ENCODE measurements at regions not wholly inside any gene's neighbourhood (a gene's known extent, or its start where the extent isn't known, plus 50 kb on each side); places are given as distances from the start of the nearest gene placed in this dataset.

GRCh38 chr22:48589901-48590300 lies 1237.8 kb downstream of the BRD1 start:
- DNase-seq (ENCODE audit: low read depth): no peak
- TF ChIP-seq, protein P1, sequence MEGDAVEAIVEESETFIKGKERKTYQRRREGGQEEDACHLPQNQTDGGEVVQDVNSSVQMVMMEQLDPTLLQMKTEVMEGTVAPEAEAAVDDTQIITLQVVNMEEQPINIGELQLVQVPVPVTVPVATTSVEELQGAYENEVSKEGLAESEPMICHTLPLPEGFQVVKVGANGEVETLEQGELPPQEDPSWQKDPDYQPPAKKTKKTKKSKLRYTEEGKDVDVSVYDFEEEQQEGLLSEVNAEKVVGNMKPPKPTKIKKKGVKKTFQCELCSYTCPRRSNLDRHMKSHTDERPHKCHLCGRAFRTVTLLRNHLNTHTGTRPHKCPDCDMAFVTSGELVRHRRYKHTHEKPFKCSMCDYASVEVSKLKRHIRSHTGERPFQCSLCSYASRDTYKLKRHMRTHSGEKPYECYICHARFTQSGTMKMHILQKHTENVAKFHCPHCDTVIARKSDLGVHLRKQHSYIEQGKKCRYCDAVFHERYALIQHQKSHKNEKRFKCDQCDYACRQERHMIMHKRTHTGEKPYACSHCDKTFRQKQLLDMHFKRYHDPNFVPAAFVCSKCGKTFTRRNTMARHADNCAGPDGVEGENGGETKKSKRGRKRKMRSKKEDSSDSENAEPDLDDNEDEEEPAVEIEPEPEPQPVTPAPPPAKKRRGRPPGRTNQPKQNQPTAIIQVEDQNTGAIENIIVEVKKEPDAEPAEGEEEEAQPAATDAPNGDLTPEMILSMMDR (IDR thresholded peaks at IDR 0.05; ENCODE audit: control insufficient read depth, insufficient read depth, low read depth, low read length, missing control alignments): no peak
- H3K4me3 ChIP-seq (ENCODE audit: control insufficient read depth, low read depth, low read length): no peak overlapping the region

- no peak for DNase-seq (ENCODE audit: low read depth)
- TF ChIP-seq, protein P1 (IDR thresholded peaks at IDR 0.05; ENCODE audit: control insufficient read depth, insufficient read depth, low read depth, low read length, missing control alignments): no peak
- H3K4me3 ChIP-seq (ENCODE audit: control insufficient read depth, low read depth, low read length): no peak overlapping the region
These were observed 1238.7 kb downstream of the BRD1 start for GRCh38 chr22:48588878-48589450.

- H3K4me3 ChIP-seq (ENCODE audit: control insufficient read depth, low read depth, low read length): no peak overlapping the region
- DNase-seq (ENCODE audit: low read depth): no peak
- TF ChIP-seq, protein P1 (IDR thresholded peaks at IDR 0.05; ENCODE audit: control insufficient read depth, insufficient read depth, low read depth, low read length, missing control alignments): no peak
These were observed 1239.4 kb downstream of the BRD1 start for GRCh38 chr22:48588151-48588877.

DNA sequence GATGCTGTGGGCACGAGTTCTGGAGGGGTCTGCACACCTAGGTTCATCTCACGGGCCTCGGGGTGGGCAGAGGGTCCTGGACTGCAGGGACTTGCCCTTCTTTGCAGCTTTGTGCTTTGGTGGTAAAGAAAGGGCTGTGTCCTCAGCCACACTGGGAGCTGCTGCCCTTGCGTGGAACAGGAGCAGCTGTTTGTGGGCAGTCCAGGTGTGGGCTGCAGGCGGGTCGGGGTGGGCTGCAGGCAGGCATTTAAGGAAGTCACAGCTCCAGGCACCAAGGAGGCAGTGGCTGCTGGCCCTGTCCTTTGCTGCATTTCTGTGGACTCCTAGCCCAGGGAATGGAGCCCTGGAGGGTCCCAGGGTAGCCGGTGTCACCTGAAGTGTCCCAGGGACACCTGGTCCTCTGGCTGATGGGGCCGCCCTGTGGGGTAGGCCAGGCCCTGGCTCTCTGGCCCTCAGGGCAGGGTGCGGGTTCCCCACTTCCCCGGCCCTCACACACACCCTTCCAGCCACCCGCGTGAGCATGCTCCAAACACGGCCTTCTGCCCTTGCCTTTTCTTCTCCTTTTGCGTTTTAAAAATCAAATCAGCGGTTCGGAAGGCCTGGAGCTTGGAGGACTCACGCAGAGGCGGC lies 1240.3 kb downstream of the BRD1 start:
- TF ChIP-seq, protein P1 (IDR thresholded peaks at IDR 0.05; ENCODE audit: control insufficient read depth, insufficient read depth, low read depth, low read length, missing control alignments): no peak
- DNase-seq (ENCODE audit: low read depth): no peak
- H3K4me3 ChIP-seq (ENCODE audit: control insufficient read depth, low read depth, low read length): no peak overlapping the region

DNA sequence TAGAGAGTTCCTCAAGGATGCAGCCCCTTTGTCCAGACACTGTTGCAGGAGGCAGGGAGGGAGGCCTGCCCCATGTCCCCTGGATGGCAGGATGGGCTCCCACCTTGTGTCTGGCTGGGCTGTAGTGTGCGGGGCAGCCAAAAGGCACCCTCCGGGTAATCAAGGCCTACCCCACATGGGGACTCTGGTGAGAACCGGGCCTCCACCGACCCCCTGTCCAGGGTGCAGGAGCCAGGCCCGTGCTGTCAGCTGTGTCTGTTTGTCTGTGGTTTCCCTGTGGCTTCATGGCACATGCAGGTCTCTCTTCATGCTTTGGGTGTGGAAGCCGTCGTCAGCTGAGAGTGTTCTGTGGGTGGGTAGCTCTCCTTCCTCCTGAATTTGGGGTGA lies 1240.9 kb downstream of the BRD1 start:
- H3K4me3 ChIP-seq (ENCODE audit: control insufficient read depth, low read depth, low read length): no peak overlapping the region
- DNase-seq (ENCODE audit: low read depth): no peak
- TF ChIP-seq, protein P1 (IDR thresholded peaks at IDR 0.05; ENCODE audit: control insufficient read depth, insufficient read depth, low read depth, low read length, missing control alignments): no peak

- H3K4me3 ChIP-seq (ENCODE audit: control insufficient read depth, low read depth, low read length): no peak overlapping the region
- no peak for DNase-seq (ENCODE audit: low read depth)
- TF ChIP-seq, protein P1 (IDR thresholded peaks at IDR 0.05; ENCODE audit: control insufficient read depth, insufficient read depth, low read depth, low read length, missing control alignments): no peak
These were observed 1241.5 kb downstream of the BRD1 start for GRCh38 chr22:48585916-48586798.

Measured in AG09309 (cell line).